ENCODE measurements at regions not wholly inside any gene's neighbourhood (a gene's known extent, or its start where the extent isn't known, plus 50 kb on each side); places are given as distances from the start of the nearest gene placed in this dataset.

DNA sequence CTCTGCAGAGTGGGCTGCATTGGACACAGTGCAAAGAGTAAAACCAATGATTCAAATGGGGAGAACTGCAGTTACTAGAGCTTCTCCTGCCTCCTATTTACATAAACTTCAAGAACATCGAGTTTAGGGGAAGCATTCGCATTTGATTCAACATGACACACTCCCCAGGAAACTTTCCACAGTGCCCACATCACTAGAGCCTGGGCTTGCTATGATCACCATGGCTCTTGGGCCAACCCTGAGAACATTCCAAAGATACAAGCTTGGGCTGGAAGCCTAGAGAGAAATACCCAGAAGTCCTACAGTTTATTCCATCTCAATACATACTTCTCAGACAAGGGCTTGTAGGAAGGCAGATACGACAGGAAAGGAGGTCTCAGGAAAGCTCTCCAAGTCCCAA lies 337.9 kb downstream of the CD83 start:
- no peak for TF ChIP-seq FOXM1 (CRISPR knock-in tag; IDR thresholded peaks at IDR 0.05)
- no peak for TF ChIP-seq ZKSCAN1 (IDR thresholded peaks at IDR 0.05; ENCODE audit: low read length)
- TF ChIP-seq HDAC6 (IDR thresholded peaks at IDR 0.05; ENCODE audit: low read depth, low read length), result no peak
- TF ChIP-seq, protein P1, sequence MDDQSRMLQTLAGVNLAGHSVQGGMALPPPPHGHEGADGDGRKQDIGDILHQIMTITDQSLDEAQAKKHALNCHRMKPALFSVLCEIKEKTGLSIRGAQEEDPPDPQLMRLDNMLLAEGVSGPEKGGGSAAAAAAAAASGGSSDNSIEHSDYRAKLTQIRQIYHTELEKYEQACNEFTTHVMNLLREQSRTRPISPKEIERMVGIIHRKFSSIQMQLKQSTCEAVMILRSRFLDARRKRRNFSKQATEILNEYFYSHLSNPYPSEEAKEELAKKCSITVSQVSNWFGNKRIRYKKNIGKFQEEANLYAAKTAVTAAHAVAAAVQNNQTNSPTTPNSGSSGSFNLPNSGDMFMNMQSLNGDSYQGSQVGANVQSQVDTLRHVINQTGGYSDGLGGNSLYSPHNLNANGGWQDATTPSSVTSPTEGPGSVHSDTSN (CRISPR knock-in tag; IDR thresholded peaks at IDR 0.05; ENCODE audit: borderline replicate concordance), result no peak

Measured in HepG2 (cell line).